HG03175 (cell line): ENCODE measurements at regions not wholly inside any gene's neighbourhood (a gene's known extent, or its start where the extent isn't known, plus 50 kb on each side); places are given as distances from the start of the nearest gene placed in this dataset.
"Not testable (repeated sequence)": the region's sequence is repeated elsewhere in the genome, so short reads cannot be mapped to it uniquely, and the experiment has no call there.

ENCODE experiments used
- ATAC-seq: cut with Tn5 transposase; IDR thresholded peaks from one replicate; pipeline ENCODE4 v1.9.1; 2021; ENCODE audit warnings: mild to moderate bottlenecking, moderate library complexity; ENCODE audit not compliant: unreplicated experiment

- no peak for ATAC-seq
Measured at GRCh38 chr3:191813245-191813644, 352.3 kb downstream of the PYDC2 start.

GRCh38 chr3:191848818-191849217 lies 387.9 kb downstream of the PYDC2 start:
- ATAC-seq = no peak

GRCh38 chr3:191859531-191859930 lies 398.6 kb downstream of the PYDC2 start:
- ATAC-seq = no peak

GRCh38 chr3:191869738-191870415 lies 408.9 kb downstream of the PYDC2 start:
- no peak for ATAC-seq

- ATAC-seq = no peak
Measured at GRCh38 chr3:191873736-191874135, 412.8 kb downstream of the PYDC2 start.

- ATAC-seq = no peak
Measured at GRCh38 chr3:191882289-191882688, 421.3 kb downstream of the PYDC2 start.

- ATAC-seq = no peak
Measured at GRCh38 chr3:191884132-191884531, 423.2 kb downstream of the PYDC2 start.

- no peak for ATAC-seq
Measured at GRCh38 chr3:191889106-191889505, 428.1 kb downstream of the PYDC2 start.

- no peak for ATAC-seq
Measured at GRCh38 chr3:191889756-191890155, 428.8 kb downstream of the PYDC2 start.

- ATAC-seq = no peak
Measured at GRCh38 chr3:191894406-191894805, 433.4 kb downstream of the PYDC2 start.

GRCh38 chr3:191901741-191902140 lies 440.8 kb downstream of the PYDC2 start:
- ATAC-seq = no peak

GRCh38 chr3:191912616-191913204 lies 451.7 kb downstream of the PYDC2 start:
- ATAC-seq = no peak

- no peak for ATAC-seq
Measured at GRCh38 chr3:191915712-191916111, 454.7 kb downstream of the PYDC2 start.

- ATAC-seq = no peak
Measured at GRCh38 chr3:191919491-191920026, 458.6 kb downstream of the PYDC2 start.

- ATAC-seq = no peak
Measured at GRCh38 chr3:191922570-191922969, 461.6 kb downstream of the PYDC2 start.

- not testable (repeated sequence) for ATAC-seq
Measured at GRCh38 chr3:191927183-191927817, 466.3 kb downstream of the PYDC2 start.

GRCh38 chr3:191927998-191928397 lies 467.0 kb downstream of the PYDC2 start:
- ATAC-seq = not testable (repeated sequence)

GRCh38 chr3:191944835-191945234 lies 483.9 kb downstream of the PYDC2 start:
- ATAC-seq = no peak

GRCh38 chr3:191952186-191952585 lies 491.2 kb downstream of the PYDC2 start:
- no peak for ATAC-seq

- ATAC-seq = no peak
Measured at GRCh38 chr3:191952609-191953008, 491.6 kb downstream of the PYDC2 start.

- peak; percentile 62 for ATAC-seq
Measured at GRCh38 chr3:191958980-191959671, 498.2 kb downstream of the PYDC2 start.
